AG04449 (cell line): ENCODE measurements at regions not wholly inside any gene's neighbourhood (a gene's known extent, or its start where the extent isn't known, plus 50 kb on each side); places are given as distances from the start of the nearest gene placed in this dataset.
"Not testable (repeated sequence)": the region's sequence is repeated elsewhere in the genome, so short reads cannot be mapped to it uniquely, and the experiment has no call there.

Experiments used
- CTCF ChIA-PET: fragments of 350-600 bp; formaldehyde crosslinking; extraction: SDS; loops from one replicate; lab custom pipeline; 2021; ENCODE audit warnings: antibody characterized with exemption; lab: Yijun Ruan, JAX
- POLR2A ChIA-PET: fragments of 400-600, 350-600 bp; formaldehyde crosslinking; extraction: SDS; loops from one replicate; lab custom pipeline; 2020; ENCODE audit warnings: antibody characterized with exemption, inconsistent platforms; lab: Yijun Ruan, JAX
- DNase-seq: peaks from one replicate; pipeline ENCODE4 v3.0.0-alpha.2; 2010; ENCODE audit warnings: low read depth, low spot score
- H3K4me3 ChIP-seq: 2 replicates; pipeline ENCODE4 v1.5.1; 2011; ENCODE audit warnings: low read depth, mild to moderate bottlenecking, control low read depth, low read length
- CTCF ChIP-seq: IDR thresholded peaks from one replicate; pipeline ENCODE4 v1.5.1; 2011; ENCODE audit warnings: mild to moderate bottlenecking, moderate library complexity, low read length, control low read depth, inconsistent platforms; ENCODE audit not compliant: insufficient read depth; ENCODE audit errors: missing control alignments

GRCh38 chr6:137978252-137978896 is 111.3 kb downstream of the TNFAIP3 start:
- ChIA-PET POLR2A (no interaction called here), CTCF (interaction anchor here (0.7 to 1.3 kb wide), 2 partner anchors 22 to 100 kb away, joined by 3 read pairs; no protein-coding TSS in a partner anchor)
- no peak for DNase-seq
- H3K4me3 ChIP-seq = no peak overlapping the region
- TF ChIP-seq CTCF = no peak

GRCh38 chr6:137979263-137979662 is 112.2 kb downstream of the TNFAIP3 start:
- ChIA-PET CTCF (interaction anchor here (0.8 to 1.3 kb wide), 4 partner anchors 21 to 664 kb away, joined by 3 to 5 read pairs (median 4); no protein-coding TSS in a partner anchor), POLR2A (interaction anchor here (0.8 kb wide), 1 partner anchor 432 kb away, joined by 4 read pairs; no protein-coding TSS in a partner anchor)
- not testable (repeated sequence) for H3K4me3 ChIP-seq, DNase-seq

- POLR2A ChIA-PET = no interaction called here
- no peak for DNase-seq
- H3K4me3 ChIP-seq = no peak overlapping the region
- no peak for TF ChIP-seq CTCF
- CTCF ChIA-PET = interaction anchor here (0.7 to 1.2 kb wide), 3 partner anchors 20 to 276 kb away, joined by 3 to 4 read pairs (median 3); no protein-coding TSS in a partner anchor
These were observed 113.7 kb downstream of the TNFAIP3 start for GRCh38 chr6:137980777-137981176.

GRCh38 chr6:137981758-137982157 is 114.7 kb downstream of the TNFAIP3 start:
- DNase-seq = no peak
- POLR2A ChIA-PET = no interaction called here
- no peak overlapping the region for H3K4me3 ChIP-seq
- no peak for TF ChIP-seq CTCF
- CTCF ChIA-PET = interaction anchor here (1.2 to 1.4 kb wide), 3 partner anchors 9 to 273 kb away, joined by 3 to 4 read pairs (median 3); no protein-coding TSS in a partner anchor

GRCh38 chr6:137982418-137983189 is 115.5 kb downstream of the TNFAIP3 start:
- H3K4me3 ChIP-seq = no peak overlapping the region
- ChIA-PET POLR2A (no interaction called here), CTCF (interaction anchor here (1.4 kb wide), 2 partner anchors 9 to 183 kb away, joined by 3 read pairs; no protein-coding TSS in a partner anchor)
- TF ChIP-seq CTCF = no peak
- DNase-seq = no peak

GRCh38 chr6:137983269-137983668 is 116.2 kb downstream of the TNFAIP3 start:
- no peak for TF ChIP-seq CTCF
- ChIA-PET POLR2A (no interaction called here), CTCF (no interaction called here)
- H3K4me3 ChIP-seq = no peak overlapping the region
- DNase-seq = no peak
